SK-N-MC (cell line): ENCODE measurements at regions not wholly inside any gene's neighbourhood (a gene's known extent, or its start where the extent isn't known, plus 50 kb on each side); places are given as distances from the start of the nearest gene placed in this dataset.

ENCODE experiments used
- EZH2 ChIP-seq: fragments of 200-600 bp; sonication (generic); IDR thresholded peaks from one replicate; pipeline ENCODE4 v1.6.1; 2017; ENCODE audit warnings: antibody characterized with exemption
- POLR2AphosphoS5 ChIP-seq: IDR thresholded peaks from 2 replicates; pipeline ENCODE4 v1.6.1; 2012; ENCODE audit warnings: mild to moderate bottlenecking, low read depth, low read length, borderline replicate concordance

- TF ChIP-seq EZH2 (no peak), POLR2AphosphoS5 (no peak)
These were observed 776.2 kb downstream of the RNF144A start for GRCh38 chr2:7693246-7694075.
